Neuron (in vitro differentiated cells): ENCODE measurements at regions not wholly inside any gene's neighbourhood (a gene's known extent, or its start where the extent isn't known, plus 50 kb on each side); places are given as distances from the start of the nearest gene placed in this dataset.
"Not testable (repeated sequence)": the region's sequence is repeated elsewhere in the genome, so short reads cannot be mapped to it uniquely, and the experiment has no call there.

Experiments used
- H2AFZ ChIP-seq: one replicate; pipeline ENCODE4 v1.6.1; 2013; ENCODE audit warnings: low read depth, mild to moderate bottlenecking, inconsistent platforms, low read length, moderate library complexity
- H3K27me3 ChIP-seq: one replicate; pipeline ENCODE4 v1.6.1; 2013; ENCODE audit warnings: low read length; ENCODE audit not compliant: insufficient read depth
- H3K36me3 ChIP-seq: one replicate; pipeline ENCODE4 v1.6.1; 2013; ENCODE audit warnings: low read length; ENCODE audit not compliant: insufficient read depth
- H3K4me1 ChIP-seq: one replicate; pipeline ENCODE4 v1.6.1; 2013; ENCODE audit warnings: low read length; ENCODE audit not compliant: insufficient read depth
- H3K4me3 ChIP-seq: 2 replicates; pipeline ENCODE4 v1.5.1; 2013; ENCODE audit warnings: mild to moderate bottlenecking, low read length, moderate library complexity
- H3K9me3 ChIP-seq: one replicate; pipeline ENCODE4 v1.6.1; 2013; ENCODE audit warnings: low read length

- not testable (repeated sequence) for H3K4me1 ChIP-seq, H2AFZ ChIP-seq, H3K9me3 ChIP-seq, H3K36me3 ChIP-seq, H3K4me3 ChIP-seq, H3K27me3 ChIP-seq
These were observed 50.2 kb upstream of the FCGR2A start for GRCh38 chr1:161454865-161455707.

DNA sequence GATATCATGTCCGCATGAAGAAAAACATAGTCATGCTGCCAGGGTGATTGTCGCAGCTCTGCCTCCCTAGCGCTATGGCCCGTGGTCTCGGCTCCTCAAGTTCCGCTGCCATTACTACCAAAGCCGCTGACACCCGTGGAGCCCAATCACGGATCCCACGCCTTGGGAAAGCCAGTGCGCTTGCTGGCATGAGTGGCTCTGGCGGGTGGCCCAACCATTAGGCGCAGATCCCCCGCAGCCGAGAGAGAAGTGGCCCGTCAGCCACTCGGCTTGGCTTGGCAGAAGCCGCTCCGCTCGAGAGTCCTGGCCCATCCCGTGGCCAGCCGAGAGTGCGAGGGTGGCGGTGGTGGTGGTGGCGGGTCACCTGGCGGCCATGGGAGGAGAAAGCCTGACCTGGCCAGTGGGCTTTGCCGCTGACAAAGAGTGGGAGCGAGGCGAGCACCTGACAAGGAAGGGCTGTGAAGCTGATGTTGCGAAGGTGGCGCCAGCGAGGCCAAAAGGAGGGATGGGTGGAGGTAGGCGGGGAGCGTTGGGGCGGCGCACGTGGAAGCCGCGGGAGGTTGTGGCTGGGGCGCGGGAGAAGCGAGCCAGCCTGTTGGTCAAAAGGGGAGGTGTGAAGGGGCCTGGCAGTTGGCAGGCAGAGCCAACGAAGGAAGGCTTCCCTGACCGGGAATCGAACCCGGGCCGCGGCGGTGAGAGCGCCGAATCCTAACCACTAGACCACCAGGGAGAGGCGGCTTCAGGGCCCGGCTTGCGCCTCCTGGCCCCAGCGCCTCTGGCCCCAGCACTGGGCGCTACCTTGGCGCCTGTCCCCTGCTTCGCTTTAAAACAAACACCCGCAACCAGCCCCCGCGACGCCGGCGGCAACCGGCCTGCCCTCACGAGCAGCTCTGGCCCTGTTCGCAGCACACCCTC is 51.0 kb upstream of the FCGR2A start:
- H3K9me3 ChIP-seq = not testable (repeated sequence)

DNA sequence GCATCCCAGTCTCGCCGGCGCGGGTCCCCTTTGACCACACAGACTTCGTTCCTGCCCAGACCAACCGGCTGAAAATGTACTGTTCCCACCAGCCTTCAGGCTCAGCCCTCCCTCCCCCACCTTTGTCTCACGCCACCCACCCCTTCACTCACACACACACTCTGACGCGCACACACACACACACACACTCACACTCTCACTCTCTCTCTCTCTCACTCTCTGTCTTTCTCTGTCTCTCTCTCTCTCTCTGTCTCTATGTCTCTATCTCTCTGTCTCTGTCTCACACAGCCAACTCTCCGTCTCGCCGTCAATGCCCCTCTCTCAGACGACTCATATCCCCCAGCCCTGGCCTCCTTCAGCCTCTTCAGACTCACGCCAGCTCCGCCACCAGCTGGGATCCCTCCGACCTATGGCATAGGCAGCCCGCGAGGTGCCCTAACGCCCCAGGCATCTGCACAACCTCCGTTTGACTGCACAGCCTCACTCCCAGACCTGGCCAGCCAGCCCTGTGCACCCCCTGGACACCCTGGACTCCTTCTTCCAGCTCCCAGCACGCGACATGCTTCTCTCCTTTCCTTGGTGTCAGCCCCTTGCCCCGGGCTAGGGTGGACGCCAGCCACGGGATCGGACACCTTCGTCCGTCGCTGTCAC is 53.4 kb upstream of the FCGR2A start:
- H2AFZ ChIP-seq, H3K4me3 ChIP-seq, H3K27me3 ChIP-seq, H3K4me1 ChIP-seq, H3K36me3 ChIP-seq, H3K9me3 ChIP-seq: not testable (repeated sequence)

More for the DNA sequence above, 51.0 kb upstream of the FCGR2A start:
- not testable (repeated sequence) for H3K4me3 ChIP-seq, H3K27me3 ChIP-seq, H3K4me1 ChIP-seq, H3K36me3 ChIP-seq, H2AFZ ChIP-seq

DNA sequence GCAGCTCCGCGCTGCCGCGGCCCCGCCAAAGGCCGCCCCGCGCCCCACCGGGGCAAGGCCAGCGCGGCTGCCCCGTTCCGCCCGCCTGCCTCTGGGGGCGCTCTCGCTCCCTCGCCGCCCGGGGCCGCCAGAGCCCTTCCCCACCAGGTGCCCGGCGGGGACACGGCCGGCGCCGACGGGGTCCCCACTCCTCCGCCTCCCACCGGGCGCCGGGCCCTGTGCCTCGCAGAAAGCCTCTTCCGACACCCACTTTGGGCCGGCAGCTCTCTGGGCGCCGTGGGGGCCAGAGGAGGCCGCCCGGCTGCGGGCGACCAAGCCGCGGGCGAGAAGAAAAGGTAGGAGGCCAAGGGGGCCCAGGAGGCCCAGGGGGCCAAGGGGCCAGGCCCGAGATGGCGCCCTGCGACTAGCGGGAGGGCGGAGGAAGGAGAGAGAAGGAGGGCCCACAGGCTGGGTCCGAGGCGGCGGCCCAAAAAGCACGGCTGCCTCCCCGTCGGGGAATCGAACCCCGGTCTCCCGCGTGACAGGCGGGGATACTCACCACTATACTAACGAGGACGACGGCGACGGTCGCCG is 57.4 kb upstream of the FCGR2A start:
- not testable (repeated sequence) for H3K4me3 ChIP-seq, H3K4me1 ChIP-seq, H2AFZ ChIP-seq, H3K9me3 ChIP-seq, H3K36me3 ChIP-seq, H3K27me3 ChIP-seq

- H3K9me3 ChIP-seq, H2AFZ ChIP-seq, H3K4me1 ChIP-seq, H3K4me3 ChIP-seq, H3K27me3 ChIP-seq, H3K36me3 ChIP-seq: not testable (repeated sequence)
These were observed 58.1 kb upstream of the FCGR2A start for GRCh38 chr1:161447040-161447759.

- not testable (repeated sequence) for H3K36me3 ChIP-seq, H3K9me3 ChIP-seq, H2AFZ ChIP-seq, H3K4me3 ChIP-seq, H3K4me1 ChIP-seq, H3K27me3 ChIP-seq
These were observed 60.5 kb upstream of the FCGR2A start for GRCh38 chr1:161444725-161445124.

DNA sequence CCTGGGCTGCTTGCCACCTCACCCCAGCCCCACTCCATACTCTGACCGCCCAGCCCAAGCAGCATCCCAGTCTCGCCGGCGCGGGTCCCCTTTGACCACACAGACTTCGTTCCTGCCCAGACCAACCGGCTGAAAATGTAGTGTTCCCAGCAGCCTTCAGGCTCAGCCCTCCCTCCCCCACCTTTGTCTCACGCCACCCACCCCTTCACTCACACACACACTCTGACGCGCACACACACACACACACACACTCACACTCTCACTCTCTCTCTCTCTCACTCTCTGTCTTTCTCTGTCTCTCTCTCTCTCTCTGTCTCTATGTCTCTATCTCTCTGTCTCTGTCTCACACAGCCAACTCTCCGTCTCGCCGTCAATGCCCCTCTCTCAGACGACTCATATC is 61.0 kb upstream of the FCGR2A start:
- H3K4me3 ChIP-seq, H2AFZ ChIP-seq, H3K4me1 ChIP-seq, H3K36me3 ChIP-seq, H3K9me3 ChIP-seq: not testable (repeated sequence)
- H3K27me3 ChIP-seq = peaks cover 11% of the 10 kb centered on the region

DNA sequence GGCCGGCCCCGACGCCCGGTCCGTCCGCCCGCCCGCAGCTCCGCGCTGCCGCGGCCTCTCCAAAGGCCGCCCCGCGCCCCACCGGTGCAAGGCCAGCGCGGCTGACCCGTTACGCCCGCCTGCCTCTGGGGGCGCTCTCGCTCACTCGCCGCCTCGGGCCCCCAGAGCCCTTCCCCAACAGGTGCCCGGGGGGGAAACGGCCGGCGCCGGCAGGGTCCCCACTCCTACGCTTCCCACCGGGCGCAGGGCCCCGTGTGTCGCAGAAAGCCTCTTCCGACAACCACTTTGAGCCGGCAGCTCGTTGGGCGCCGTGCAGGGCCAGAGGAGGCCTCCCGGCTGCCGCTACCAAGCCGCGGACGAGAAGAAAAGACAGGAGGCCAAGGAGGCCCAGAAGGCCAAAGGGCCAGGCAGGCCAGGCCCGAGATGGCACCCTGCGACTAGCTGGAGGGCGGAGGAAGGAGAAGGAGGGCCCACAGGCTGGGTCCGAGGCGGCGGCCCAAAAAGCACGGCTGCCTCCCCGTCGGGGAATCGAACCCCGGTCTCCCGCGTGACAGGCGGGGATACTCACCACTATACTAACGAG is 64.9 kb upstream of the FCGR2A start:
- Histone ChIP-seq H2AFZ (peak overlapping the region; percentile 87), H3K36me3 (no peaks in the 10 kb centered on the region), H3K9me3 (peaks cover 2% of the 10 kb centered on the region), H3K4me3 (peak overlapping the region; percentile 88), H3K27me3 (peaks cover 29% of the 10 kb centered on the region), H3K4me1 (no peaks in the 10 kb centered on the region)

- Histone ChIP-seq H3K36me3 (no peaks in the 10 kb centered on the region), H3K27me3 (peaks cover 29% of the 10 kb centered on the region), H3K4me1 (no peaks in the 10 kb centered on the region), H3K4me3 (peak overlapping the region; percentile 88), H2AFZ (no peak overlapping the region), H3K9me3 (no peaks in the 10 kb centered on the region)
These were observed 65.7 kb upstream of the FCGR2A start for GRCh38 chr1:161439280-161440232.

DNA sequence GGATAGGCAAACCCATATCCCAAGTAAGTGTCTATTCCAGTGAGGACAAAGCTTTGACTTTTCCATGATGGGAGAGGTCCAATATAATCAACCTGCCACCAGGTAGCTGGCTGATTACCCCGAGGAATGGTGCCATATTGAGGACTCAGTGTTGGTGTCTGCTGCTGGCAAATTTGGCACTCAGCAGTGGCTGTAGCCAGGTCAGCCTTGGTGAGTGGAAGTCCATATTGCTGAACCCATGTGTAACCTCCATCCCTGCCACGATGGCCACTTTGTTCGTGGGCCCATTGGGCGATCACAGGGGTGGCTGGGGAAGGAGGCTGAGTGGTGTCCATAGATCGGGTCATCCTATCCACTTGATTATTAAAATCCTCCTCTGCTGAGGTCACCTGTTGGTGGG is 65.5 kb upstream of the CFAP126 start:
- not testable (repeated sequence) for H3K4me1 ChIP-seq, H3K4me3 ChIP-seq, H3K36me3 ChIP-seq, H2AFZ ChIP-seq, H3K9me3 ChIP-seq
- H3K27me3 ChIP-seq = peaks cover 25% of the 10 kb centered on the region

- no peaks in the 10 kb centered on the region for H3K9me3 ChIP-seq
- peaks cover 24% of the 10 kb centered on the region for H3K27me3 ChIP-seq
- no peak overlapping the region for H3K4me3 ChIP-seq
- no peaks in the 10 kb centered on the region for H3K4me1 ChIP-seq
- no peaks in the 10 kb centered on the region for H3K36me3 ChIP-seq
- no peak overlapping the region for H2AFZ ChIP-seq
These were observed 64.4 kb upstream of the CFAP126 start for GRCh38 chr1:161432091-161432490.
